HepG2 (cell line): ENCODE measurements at regions not wholly inside any gene's neighbourhood (a gene's known extent, or its start where the extent isn't known, plus 50 kb on each side); places are given as distances from the start of the nearest gene placed in this dataset.

Experiments used
- ATAC-seq: fragments of 200-7000 bp; cut with Tn5 transposase; 3 replicates; pipeline ENCODE4 v1.9.1; 2020; ENCODE audit warnings: mild to moderate bottlenecking, moderate library complexity
- BruUV-seq: library from RNA; stranded (reverse); fragments of 400-500 nt; replicated peaks from 2 replicates; lab custom pipeline; 2021; lab: Mats Ljungman, UMichigan
- CTCF ChIA-PET: fragments of 300-600 bp; formaldehyde crosslinking; extraction: SDS; loops from one replicate; lab custom pipeline; 2021; ENCODE audit warnings: low total read pairs, inconsistent platforms, low intra/inter-chr PET ratio; lab: Yijun Ruan, JAX
- POLR2A ChIA-PET: fragments of 350-600 bp; sonication (Branson Sonifier 250); formaldehyde crosslinking; loops from one replicate; lab custom pipeline; 2020; ENCODE audit warnings: antibody characterized with exemption, inconsistent platforms; lab: Yijun Ruan, JAX
- DNase-seq: peaks from one replicate; pipeline ENCODE4 v3.0.0-alpha.2; 2015; ENCODE audit warnings: low spot score
- FAIRE-seq: peaks from 3 replicates; lab custom pipeline; 2011; peaks lifted over from hg19 to GRCh38; lab: Jason Lieb, UNC
- H2AFZ ChIP-seq: one replicate; pipeline ENCODE4 v1.6.1; 2011; ENCODE audit warnings: low read length, inconsistent platforms
- H3K27ac ChIP-seq: fragments of 300-600 bp; 3 replicates; pipeline ENCODE4 v1.8.0; 2011; ENCODE audit warnings: mixed run types, mild to moderate bottlenecking, mixed read lengths, low read length, inconsistent platforms; ENCODE audit not compliant: insufficient read depth; ENCODE audit errors: extremely low read length
- H3K27me3 ChIP-seq, 2 experiments: fragments of 200-600 bp in 1 of 2; 2 replicates in 1 of 2; 3 replicates in 1 of 2; pipeline versions ENCODE4 v1.6.0 to v1.8.0; 2011; ENCODE audit warnings: low read length in 2 of 2, mild to moderate bottlenecking in 2 of 2, moderate library complexity in 2 of 2, inconsistent platforms in 1 of 2; ENCODE audit not compliant: insufficient read depth in 2 of 2, control insufficient read depth in 1 of 2
- H3K36me3 ChIP-seq, 2 experiments: fragments of 200-600 bp in 1 of 2; replicated peaks in 1 of 2; 2 replicates in 1 of 2; 3 replicates in 1 of 2; pipeline versions ENCODE4 v1.5.1 to v1.8.0; 2011; ENCODE audit warnings: low read length in 2 of 2, inconsistent platforms in 1 of 2; ENCODE audit not compliant: insufficient read depth in 2 of 2, control insufficient read depth in 1 of 2
- H3K4me1 ChIP-seq: 2 replicates; pipeline ENCODE4 v1.5.1; 2012; ENCODE audit warnings: low read length, inconsistent platforms; ENCODE audit not compliant: insufficient read depth
- H3K4me2 ChIP-seq: 2 replicates; pipeline ENCODE4 v1.6.0; 2011; ENCODE audit warnings: low read depth, low read length, inconsistent platforms
- H3K4me3 ChIP-seq, 3 experiments: fragments of 200-600 bp in 1 of 3; sonication (generic), shearing (Covaris generic) in 1 of 3; replicated peaks in 1 of 3; 2 replicates each; pipeline ENCODE4 v1.5.1; 2011 to 2016; ENCODE audit warnings: low read length in 3 of 3, inconsistent platforms in 2 of 3, low read depth in 2 of 3, mild to moderate bottlenecking in 2 of 3, control low read depth in 1 of 3, mixed read lengths in 1 of 3; ENCODE audit not compliant: insufficient read depth in 1 of 3
- H3K79me2 ChIP-seq: one replicate; pipeline ENCODE4 v1.6.1; 2011; ENCODE audit warnings: low read length, inconsistent platforms; ENCODE audit not compliant: insufficient read depth
- H3K9ac ChIP-seq: 2 replicates; pipeline ENCODE4 v1.6.0; 2011; ENCODE audit warnings: mild to moderate bottlenecking, low read depth, low read length, inconsistent platforms; ENCODE audit not compliant: insufficient read depth
- H3K9me3 ChIP-seq: 2 replicates; pipeline ENCODE4 v1.5.1; 2012; ENCODE audit warnings: mild to moderate bottlenecking, low read length
- H4K20me1 ChIP-seq: 2 replicates; pipeline ENCODE4 v1.6.0; 2011; ENCODE audit warnings: inconsistent platforms, mild to moderate bottlenecking, low read length, moderate library complexity; ENCODE audit not compliant: insufficient read depth
- AKAP8 ChIP-seq: sonication (generic); formaldehyde crosslinking; IDR thresholded peaks from 2 replicates; pipeline ENCODE4 v1.5.1; 2020; ENCODE audit warnings: mild to moderate bottlenecking, missing genetic modification reagents
- HNRNPH1 ChIP-seq: fragments of 200-400 bp; formaldehyde crosslinking; optimal IDR thresholded peaks from 2 replicates; pipeline ENCODE3; 2017; ENCODE audit warnings: mild to moderate bottlenecking, low read depth, low read length
- MYNN ChIP-seq: sonication (generic); formaldehyde crosslinking; IDR thresholded peaks from 2 replicates; pipeline ENCODE4 v1.4.0; 2020; ENCODE audit warnings: mild to moderate bottlenecking, low read depth, missing genetic modification reagents
- NFYB ChIP-seq: sonication (generic); formaldehyde crosslinking; IDR thresholded peaks from 2 replicates; pipeline ENCODE4 v1.4.0; 2020; ENCODE audit warnings: missing genetic modification reagents
- REST ChIP-seq, 2 experiments: IDR thresholded peaks; 2 replicates each; pipeline ENCODE4 v1.6.1; 2011 to 2012; ENCODE audit warnings: low read length in 2 of 2, borderline replicate concordance in 1 of 2, low read depth in 1 of 2, mild to moderate bottlenecking in 1 of 2, moderate library complexity in 1 of 2
- ZFP36L1 ChIP-seq: sonication (generic); formaldehyde crosslinking; IDR thresholded peaks from 2 replicates; pipeline ENCODE4 v1.8.0; 2022; ENCODE audit warnings: mild to moderate bottlenecking, missing genetic modification reagents, moderate library complexity
- ZNF430 ChIP-seq: sonication (generic); formaldehyde crosslinking; IDR thresholded peaks from 2 replicates; pipeline ENCODE4 v1.9.0; 2021; ENCODE audit warnings: mild to moderate bottlenecking, missing genetic modification reagents
- WGBS: methylation state at CpG from one replicate; pipeline ENCODE4 v1.1.6; 2017; ENCODE audit warnings: low lambda C conversion rate; 5-methylcytosine and 5-hydroxymethylcytosine counted together
- in situ Hi-C: cut with HindIII; loops from 2 replicates; pipeline ENCODE4 v1.10.0; 2017; ENCODE audit warnings: low pct_unique_long_range_greater_than_20kb; ENCODE audit not compliant: extremely low pct_ligation_motif_present
- intact Hi-C: fragments of 100-400 bp; cut with micrococcal nuclease; formaldehyde crosslinking; loops from one replicate; pipeline ENCODE4 v1.10.0; 2022; ENCODE audit not compliant: unreplicated experiment

GRCh38 chr6:98333273-98333672 lies 501.1 kb upstream of the POU3F2 start:
- no peaks in the 10 kb centered on the region for H3K36me3 ChIP-seq
- no peak overlapping the region for H3K4me3 ChIP-seq
- no TSS peak for BruUV-seq
- no peak overlapping the region for H3K4me2 ChIP-seq
- H3K27me3 ChIP-seq, result no peaks in the 10 kb centered on the region
- no peak overlapping the region for H2AFZ ChIP-seq
- intact Hi-C loops, result no loop called here
- TF ChIP-seq AKAP8 (CRISPR knock-in tag) (no peak), ZFP36L1 (CRISPR knock-in tag) (no peak), MYNN (no peak), REST (IDR thresholded peaks at IDR 0.05; ENCODE audit: borderline replicate concordance in 1 of 2, low read depth in 1 of 2, low read length in 2 of 2) (no peak), HNRNPH1 (no peak), NFYB (CRISPR knock-in tag) (no peak)
- TF ChIP-seq, all 625 proteins: peak for 0
- no peak for ATAC-seq
- Histone ChIP-seq H3K79me2 (no peaks in the 10 kb centered on the region), H3K9me3 (no peaks in the 10 kb centered on the region), H4K20me1 (no peaks in the 10 kb centered on the region), H3K27ac (no peak overlapping the region), H3K4me1 (no peaks in the 10 kb centered on the region), H3K9ac (no peak overlapping the region)
- FAIRE-seq, result no peak
- ChIA-PET CTCF (no interaction called here), POLR2A (no interaction called here)
- 46% methylated on average over 2 of the region's 2 CpGs for WGBS
- no peak for DNase-seq
- in situ Hi-C loops, result no loop called here

DNA sequence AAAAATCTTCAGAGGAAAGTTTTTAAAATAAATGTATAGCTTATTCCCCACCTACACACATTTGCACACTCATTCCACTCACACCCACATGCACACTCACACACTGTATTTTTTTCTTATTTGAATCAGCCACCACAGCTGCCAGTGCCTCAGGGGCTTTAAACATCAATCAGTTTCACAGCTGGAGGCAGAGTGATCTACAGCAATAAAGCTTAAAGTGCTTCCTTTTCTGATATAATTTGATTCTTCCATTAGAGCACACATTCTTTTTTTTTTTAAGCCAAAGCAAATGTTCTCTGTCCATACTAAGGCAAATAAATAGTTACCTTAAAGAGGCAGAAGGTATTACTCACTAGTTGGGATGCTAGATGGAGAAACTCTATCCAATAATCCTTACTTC lies 498.8 kb upstream of the POU3F2 start:
- no TSS peak for BruUV-seq
- ATAC-seq, result no peak
- intact Hi-C loops (no loop called here), in situ Hi-C loops (no loop called here)
- Histone ChIP-seq H3K27ac (no peak overlapping the region), H3K4me2 (no peak overlapping the region), H3K4me1 (no peaks in the 10 kb centered on the region), H3K27me3 (no peaks in the 10 kb centered on the region; a peak in 1 of 5 replicates), H2AFZ (no peak overlapping the region), H3K36me3 (no peaks in the 10 kb centered on the region), H4K20me1 (no peaks in the 10 kb centered on the region), H3K4me3 (no peak overlapping the region), H3K79me2 (no peaks in the 10 kb centered on the region), H3K9ac (no peak overlapping the region), H3K9me3 (no peaks in the 10 kb centered on the region)
- ChIA-PET CTCF (no interaction called here), POLR2A (no interaction called here)
- DNase-seq, result no peak
- TF ChIP-seq ZNF430 (CRISPR knock-in tag), result no peak
- no peak for TF ChIP-seq NFYB (CRISPR knock-in tag)
- no peak for FAIRE-seq
